ENCODE measurements at regions not wholly inside any gene's neighbourhood (a gene's known extent, or its start where the extent isn't known, plus 50 kb on each side); places are given as distances from the start of the nearest gene placed in this dataset.
"Not testable (repeated sequence)": the region's sequence is repeated elsewhere in the genome, so short reads cannot be mapped to it uniquely, and the experiment has no call there.

- DNase-seq (ENCODE audit: low spot score), result no peak
Measured at GRCh38 chr10:131020775-131021174, 290.7 kb downstream of the TCERG1L start.

DNA sequence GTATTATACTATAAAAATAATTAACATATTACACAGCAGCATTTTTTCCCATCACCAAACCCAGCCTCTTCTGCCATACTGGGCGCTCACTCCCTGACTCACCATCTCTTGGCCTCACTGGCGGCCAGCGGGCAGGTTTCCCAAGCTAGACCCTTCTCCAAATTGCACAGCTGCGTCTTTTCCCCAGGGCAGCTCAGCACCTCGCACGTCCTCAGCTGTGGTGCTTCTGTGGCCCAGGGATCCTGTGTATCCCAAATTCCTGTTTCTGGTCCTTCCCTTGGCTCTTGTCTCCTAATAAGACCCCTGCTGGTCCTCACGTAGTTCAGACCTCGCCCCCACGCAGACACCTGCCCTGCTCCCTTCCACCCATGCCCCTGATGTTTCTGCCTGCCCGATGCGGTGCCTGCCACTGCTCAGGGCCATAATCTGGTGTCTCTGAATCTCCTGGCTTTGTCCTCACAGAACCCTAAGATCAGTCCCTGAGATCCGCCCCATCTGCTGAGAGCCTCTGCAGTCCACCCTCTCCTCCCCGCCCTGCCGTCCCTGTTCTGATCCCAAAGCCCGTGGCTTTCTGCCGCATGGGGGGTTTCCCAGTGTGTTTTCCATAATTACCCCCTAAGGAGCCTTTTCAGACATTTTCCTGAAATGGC is 290.1 kb downstream of the TCERG1L start:
- DNase-seq (ENCODE audit: low spot score), result no peak

DNA sequence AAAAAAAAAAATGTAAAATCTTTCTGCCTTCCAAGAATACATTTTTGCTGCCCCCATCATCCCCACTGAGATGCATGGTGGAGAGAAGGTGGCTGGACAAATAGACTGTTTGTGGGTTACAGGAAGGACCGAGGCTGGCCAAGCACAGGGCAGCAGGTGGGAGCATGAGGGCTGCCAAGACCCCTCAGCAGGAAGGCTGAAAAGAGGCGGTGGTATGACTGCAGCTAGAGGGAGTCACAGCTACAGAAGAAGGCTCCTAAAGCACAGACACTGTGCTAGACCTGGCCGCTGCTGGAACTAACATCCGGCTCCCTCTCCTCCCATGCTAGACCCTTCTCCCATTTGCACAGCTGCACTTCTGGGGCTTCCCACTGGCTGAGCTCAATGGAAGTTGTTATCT is 289.6 kb downstream of the TCERG1L start:
- DNase-seq (ENCODE audit: low spot score), result no peak

- no peak for DNase-seq (ENCODE audit: low spot score)
Measured at GRCh38 chr10:131022369-131022768, 289.2 kb downstream of the TCERG1L start.

- DNase-seq (ENCODE audit: low spot score), result no peak
Measured at GRCh38 chr10:131022981-131023380, 288.5 kb downstream of the TCERG1L start.

- no peak for DNase-seq (ENCODE audit: low spot score)
Measured at GRCh38 chr10:131024259-131025131, 287.0 kb downstream of the TCERG1L start.

- no peak for DNase-seq (ENCODE audit: low spot score)
Measured at GRCh38 chr10:131025333-131025732, 286.2 kb downstream of the TCERG1L start.

DNA sequence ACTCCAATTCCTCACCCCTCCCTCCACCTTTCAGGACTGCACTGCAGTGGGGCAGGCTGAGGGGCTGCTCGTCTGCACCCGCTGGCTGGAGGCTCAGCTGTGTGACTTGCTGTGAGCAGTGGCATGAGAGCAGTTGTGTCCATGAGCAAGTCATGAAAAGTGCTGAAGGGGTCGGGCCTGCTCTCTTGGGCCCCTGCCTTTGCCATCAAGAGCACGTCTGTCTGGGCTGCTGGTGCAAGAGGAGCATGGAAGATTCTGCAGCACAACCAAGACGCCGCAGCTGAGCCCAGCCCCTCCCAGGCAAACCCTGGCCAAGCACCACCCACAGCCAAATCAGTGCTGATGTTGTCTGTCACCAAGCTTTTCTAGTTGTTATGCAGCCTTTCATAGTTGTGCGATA is 284.3 kb downstream of the TCERG1L start:
- no peak for DNase-seq (ENCODE audit: low spot score)

- DNase-seq (ENCODE audit: low spot score), result no peak
Measured at GRCh38 chr10:131031346-131031745, 280.2 kb downstream of the TCERG1L start.

DNA sequence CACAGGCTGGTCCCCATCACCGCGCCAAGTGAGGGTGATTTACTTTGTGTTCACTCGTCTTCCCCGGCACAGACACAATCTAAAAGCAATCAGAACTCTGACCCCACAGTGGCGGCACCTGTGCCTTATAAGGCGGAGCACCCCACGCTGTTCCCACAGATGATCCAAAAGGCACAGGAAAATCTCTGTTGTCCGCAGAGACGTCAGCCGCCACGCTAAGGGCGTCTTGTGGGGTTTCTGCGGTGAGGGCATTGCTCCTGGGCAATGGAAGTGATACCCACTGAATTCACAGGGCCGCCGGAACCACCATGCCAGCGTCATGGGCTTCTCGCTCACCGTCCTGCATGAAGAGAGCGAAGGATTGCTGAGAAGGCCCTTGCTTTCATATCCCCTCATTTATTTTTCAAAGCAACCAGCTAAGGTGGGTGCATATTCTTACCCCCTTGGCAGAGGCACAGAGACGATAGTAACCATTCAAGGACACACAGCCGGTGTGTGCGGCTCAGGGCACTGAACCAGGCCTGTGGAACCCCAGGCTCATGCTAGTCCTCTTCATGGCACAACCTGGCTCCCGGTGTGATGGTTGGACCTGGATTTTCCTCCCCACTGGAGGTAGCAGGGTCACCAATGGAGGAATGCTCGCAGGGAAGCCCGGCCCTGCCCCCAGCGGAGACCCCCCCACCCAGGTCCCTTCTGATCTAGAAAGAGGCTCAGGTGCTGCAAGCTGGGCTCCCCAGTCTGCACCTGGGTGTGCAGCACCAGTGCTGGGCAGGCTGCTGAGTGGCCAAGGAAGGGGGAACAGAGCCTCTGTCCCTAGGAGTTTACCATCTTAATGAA is 279.0 kb downstream of the TCERG1L start:
- no peak for DNase-seq (ENCODE audit: low spot score)

DNA sequence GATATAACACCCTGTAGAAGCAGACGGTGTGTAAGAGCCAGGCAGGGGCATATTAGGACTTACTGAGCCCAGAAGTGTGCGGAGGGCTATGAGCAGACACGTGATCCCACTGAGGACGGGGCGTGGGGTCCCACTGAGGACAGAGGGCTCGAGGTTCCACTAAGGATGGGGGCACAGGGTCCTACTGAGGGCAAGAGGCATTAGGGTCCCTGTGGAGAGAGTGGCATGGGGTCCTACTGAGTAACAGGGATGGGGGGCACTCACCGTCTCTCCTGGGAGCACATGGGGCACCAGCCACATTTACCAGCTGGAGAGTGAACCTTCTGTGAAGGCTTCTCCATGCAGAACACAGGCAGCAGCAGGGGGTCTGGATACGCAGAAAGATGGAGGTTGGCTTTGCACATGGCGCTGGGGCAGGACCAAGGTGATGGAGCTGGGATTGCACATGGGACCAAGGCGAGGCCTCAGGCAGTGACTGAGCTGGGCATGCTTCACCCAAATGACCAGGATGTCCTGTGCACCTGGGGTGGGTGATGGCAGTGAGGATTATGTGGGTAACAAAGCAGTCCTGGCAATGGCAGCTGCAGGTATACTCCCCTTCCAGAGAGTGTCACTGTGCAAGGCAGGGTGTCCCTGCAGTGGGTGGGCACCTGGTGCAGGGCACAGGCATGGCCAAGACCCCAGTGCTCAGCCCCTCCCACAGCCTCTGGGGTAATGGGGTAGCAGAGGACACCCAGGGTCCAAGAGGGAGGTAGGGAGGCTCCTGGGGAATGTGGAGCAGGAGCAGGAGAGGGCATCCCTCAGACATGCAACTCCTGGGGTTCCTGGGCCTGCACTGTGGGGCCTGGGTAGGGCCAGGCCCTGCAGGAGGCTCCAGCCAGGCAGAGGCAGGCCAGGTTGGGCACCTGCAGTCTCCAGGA is 278.1 kb downstream of the TCERG1L start:
- DNase-seq (ENCODE audit: low spot score), result no peak

GRCh38 chr10:131034451-131034850 is 277.1 kb downstream of the TCERG1L start:
- DNase-seq (ENCODE audit: low spot score), result no peak

GRCh38 chr10:131035779-131036178 is 275.7 kb downstream of the TCERG1L start:
- no peak for DNase-seq (ENCODE audit: low spot score)

DNA sequence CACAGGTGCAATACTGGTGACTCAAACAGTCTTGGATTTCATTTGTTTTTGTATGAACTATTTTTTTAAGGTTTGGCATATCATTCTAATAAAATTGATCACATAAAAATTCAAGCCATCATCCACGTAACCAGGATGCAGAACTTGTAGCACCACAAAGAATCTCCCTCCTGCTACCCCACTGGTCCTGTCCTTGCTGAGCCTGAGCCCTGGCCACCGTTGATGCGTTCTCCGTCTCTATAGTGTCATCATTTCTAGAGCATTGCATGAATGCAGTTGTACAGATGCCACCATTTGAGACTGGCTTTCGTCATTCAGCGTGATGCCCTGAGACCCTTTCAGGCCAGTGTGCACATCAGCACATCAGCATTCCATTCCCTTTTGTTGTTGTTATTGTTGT is 273.5 kb downstream of the TCERG1L start:
- no peak for DNase-seq (ENCODE audit: low spot score)

GRCh38 chr10:131041031-131041430 is 270.5 kb downstream of the TCERG1L start:
- DNase-seq (ENCODE audit: low spot score), result no peak

DNA sequence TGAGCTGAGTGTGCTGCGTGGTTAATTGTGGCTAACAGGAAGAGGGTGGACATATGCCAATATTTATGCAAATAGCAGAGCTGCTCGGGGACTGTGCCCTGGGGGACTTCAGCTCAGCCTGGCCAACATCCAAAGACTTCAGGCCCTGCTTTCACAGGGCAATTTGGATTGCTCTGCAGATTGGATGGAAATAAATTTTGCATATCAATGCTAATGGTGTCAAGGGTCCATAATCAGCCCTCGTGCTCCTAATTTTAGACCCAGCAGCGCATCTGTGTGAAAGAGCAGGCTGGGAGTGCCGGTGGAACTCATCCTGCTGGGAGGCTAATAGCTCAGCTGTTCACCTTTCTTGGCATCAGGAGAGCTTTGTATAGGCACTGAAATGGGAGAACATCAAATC is 270.1 kb downstream of the TCERG1L start:
- DNase-seq (ENCODE audit: low spot score), result no peak

DNA sequence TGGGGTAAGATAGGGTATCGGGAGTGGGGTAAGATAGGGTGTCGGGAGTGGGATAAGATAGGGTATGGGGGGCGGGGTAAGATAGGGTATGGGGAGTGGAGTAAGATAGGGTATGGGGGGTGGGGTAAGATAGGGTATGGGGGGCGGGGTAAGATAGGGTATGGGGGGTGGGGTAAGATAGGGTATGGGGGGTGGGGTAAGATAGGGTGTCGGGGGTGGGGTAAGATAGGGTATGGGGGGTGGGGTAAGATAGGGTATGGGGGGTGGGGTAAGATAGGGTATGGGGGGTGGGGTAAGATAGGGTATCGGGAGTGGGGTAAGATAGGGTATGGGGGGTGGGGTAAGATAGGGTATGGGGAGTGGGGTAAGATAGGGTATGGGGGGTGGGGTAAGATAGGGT is 269.5 kb downstream of the TCERG1L start:
- DNase-seq (ENCODE audit: low spot score), result not testable (repeated sequence)

Data from ecto neural progenitor cell (in vitro differentiated cells).